GM12864 (cell line): ENCODE measurements at regions not wholly inside any gene's neighbourhood (a gene's known extent, or its start where the extent isn't known, plus 50 kb on each side); places are given as distances from the start of the nearest gene placed in this dataset.

ENCODE experiments used
- DNase-seq: peaks from one replicate; pipeline ENCODE4 v3.0.0-alpha.2; 2011; ENCODE audit warnings: low read depth
- H3K4me3 ChIP-seq: 2 replicates; pipeline ENCODE4 v1.5.1; 2011; ENCODE audit warnings: mild to moderate bottlenecking, low read depth, low read length, control low read depth
- CTCF ChIP-seq: IDR thresholded peaks from 2 replicates; pipeline ENCODE4 v1.5.1; 2011; ENCODE audit warnings: low read depth, mild to moderate bottlenecking, moderate library complexity, low read length, control low read depth, inconsistent platforms; ENCODE audit errors: missing control alignments

- TF ChIP-seq CTCF, result no peak
- H3K4me3 ChIP-seq, result no peak overlapping the region
- no peak for DNase-seq
Measured at GRCh38 chr20:39899881-39900280, 789.2 kb downstream of the MAFB start.

- no peak for TF ChIP-seq CTCF
- no peak overlapping the region for H3K4me3 ChIP-seq
- no peak for DNase-seq
Measured at GRCh38 chr20:39898467-39898852, 790.6 kb downstream of the MAFB start.

GRCh38 chr20:39897781-39898466, 791.1 kb downstream of the MAFB start:
- H3K4me3 ChIP-seq, result no peak overlapping the region
- DNase-seq, result no peak
- no peak for TF ChIP-seq CTCF

GRCh38 chr20:39897058-39897457, 792.0 kb downstream of the MAFB start:
- no peak for DNase-seq
- no peak for TF ChIP-seq CTCF
- H3K4me3 ChIP-seq, result no peak overlapping the region

GRCh38 chr20:39894067-39894466, 795.0 kb downstream of the MAFB start:
- DNase-seq, result no peak
- no peak for TF ChIP-seq CTCF
- no peak overlapping the region for H3K4me3 ChIP-seq

DNA sequence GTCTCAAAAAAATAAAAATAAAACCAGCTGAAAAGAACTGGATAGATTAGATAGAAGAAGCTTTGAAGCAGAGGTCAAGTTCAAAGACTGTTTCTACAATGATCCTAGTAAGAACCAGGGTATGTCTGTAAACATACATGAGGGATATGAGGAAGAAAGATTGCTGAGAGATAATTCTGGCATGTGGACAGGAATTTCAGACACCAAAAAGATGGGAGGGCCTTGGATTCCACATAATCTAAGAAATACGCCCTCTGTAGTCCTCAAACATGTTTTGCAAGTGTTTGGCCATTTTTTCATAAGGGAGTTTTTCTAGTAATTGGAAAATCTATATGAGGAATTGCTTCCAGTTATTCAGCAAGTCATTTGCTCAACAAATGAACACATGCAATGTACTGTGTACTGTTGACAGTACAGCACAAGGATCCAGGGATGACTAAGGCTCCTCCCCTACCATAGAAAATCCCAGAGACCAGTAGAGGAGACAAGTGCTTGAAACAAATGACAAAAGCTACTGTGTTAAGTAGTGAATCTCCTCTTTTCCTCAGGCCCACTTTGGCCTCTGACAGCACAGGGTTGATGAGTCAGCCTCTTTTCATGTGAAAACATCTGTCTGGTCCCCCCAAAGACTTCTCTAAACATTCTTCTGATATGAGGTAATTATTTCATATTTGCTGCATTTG, 795.9 kb downstream of the MAFB start:
- TF ChIP-seq CTCF, result no peak
- no peak for DNase-seq
- no peak overlapping the region for H3K4me3 ChIP-seq

DNA sequence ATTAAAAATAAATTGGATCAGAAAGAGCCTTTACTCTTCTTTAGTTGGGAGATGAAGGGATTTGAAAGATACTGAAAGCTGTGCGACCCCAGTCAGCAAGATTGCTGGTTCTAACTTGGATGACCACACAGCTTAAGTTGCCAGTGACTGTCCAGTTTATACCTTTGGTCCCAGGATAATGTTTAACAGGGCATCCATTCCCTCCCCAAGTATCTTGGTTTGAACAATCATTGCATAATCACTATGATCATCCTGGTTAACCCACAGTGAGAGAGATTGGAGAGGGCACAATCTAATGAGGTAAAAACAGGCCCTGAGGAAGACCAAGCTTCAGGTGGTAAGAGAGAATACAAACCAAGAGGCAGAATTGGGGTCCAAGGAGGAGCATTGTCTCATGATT, 798.3 kb downstream of the MAFB start:
- DNase-seq, result no peak
- TF ChIP-seq CTCF, result no peak
- no peak overlapping the region for H3K4me3 ChIP-seq
